ENCODE measurements at regions not wholly inside any gene's neighbourhood (a gene's known extent, or its start where the extent isn't known, plus 50 kb on each side); places are given as distances from the start of the nearest gene placed in this dataset.

- DNase-seq (ENCODE audit: low spot score), result no peak
These were observed 50.0 kb upstream of the TRPM1 start for GRCh38 chr15:31151301-31152233.

GRCh38 chr15:31153531-31153930 is 52.0 kb upstream of the TRPM1 start:
- DNase-seq (ENCODE audit: low spot score), result no peak

- DNase-seq (ENCODE audit: low spot score), result no peak
These were observed 53.6 kb upstream of the TRPM1 start for GRCh38 chr15:31155151-31155550.

- DNase-seq (ENCODE audit: low spot score), result no peak
These were observed 54.7 kb upstream of the TRPM1 start for GRCh38 chr15:31156226-31156625.

GRCh38 chr15:31156808-31157207 is 55.3 kb upstream of the TRPM1 start:
- no peak for DNase-seq (ENCODE audit: low spot score)

GRCh38 chr15:31157644-31158069 is 56.1 kb upstream of the TRPM1 start:
- no peak for DNase-seq (ENCODE audit: low spot score)

GRCh38 chr15:31158858-31159569 is 57.5 kb upstream of the TRPM1 start:
- DNase-seq (ENCODE audit: low spot score), result no peak

GRCh38 chr15:31159837-31160236 is 58.3 kb upstream of the TRPM1 start:
- DNase-seq (ENCODE audit: low spot score), result no peak

- DNase-seq (ENCODE audit: low spot score), result no peak
These were observed 58.8 kb upstream of the TRPM1 start for GRCh38 chr15:31160297-31160696.

GRCh38 chr15:31160740-31161495 is 59.4 kb upstream of the TRPM1 start:
- no peak for DNase-seq (ENCODE audit: low spot score)

- no peak for DNase-seq (ENCODE audit: low spot score)
These were observed 60.4 kb upstream of the TRPM1 start for GRCh38 chr15:31161951-31162350.

GRCh38 chr15:31162721-31163510 is 61.4 kb upstream of the TRPM1 start:
- DNase-seq (ENCODE audit: low spot score), result no peak

GRCh38 chr15:31163769-31164572 is 62.4 kb upstream of the TRPM1 start:
- DNase-seq (ENCODE audit: low spot score), result no peak

- DNase-seq (ENCODE audit: low spot score), result no peak
These were observed 63.0 kb upstream of the TRPM1 start for GRCh38 chr15:31164573-31164912.

- no peak for DNase-seq (ENCODE audit: low spot score)
These were observed 68.0 kb upstream of the TRPM1 start for GRCh38 chr15:31169558-31169957.

GRCh38 chr15:31171731-31172130 is 70.2 kb upstream of the TRPM1 start:
- no peak for DNase-seq (ENCODE audit: low spot score)

- no peak for DNase-seq (ENCODE audit: low spot score)
These were observed 71.1 kb upstream of the TRPM1 start for GRCh38 chr15:31172606-31173005.

- DNase-seq (ENCODE audit: low spot score), result no peak
These were observed 72.4 kb upstream of the TRPM1 start for GRCh38 chr15:31173790-31174450.

GRCh38 chr15:31175484-31175883 is 74.0 kb upstream of the TRPM1 start:
- no peak for DNase-seq (ENCODE audit: low spot score)

- DNase-seq (ENCODE audit: low spot score), result no peak
These were observed 76.4 kb upstream of the TRPM1 start for GRCh38 chr15:31177951-31178350.

All from A172 (cell line).